Transverse colon (tissue), 4 donors: ENCODE measurements at regions not wholly inside any gene's neighbourhood (a gene's known extent, or its start where the extent isn't known, plus 50 kb on each side); places are given as distances from the start of the nearest gene placed in this dataset.
"Not testable (repeated sequence)": the region's sequence is repeated elsewhere in the genome, so short reads cannot be mapped to it uniquely, and the experiment has no call there.

Source experiments
- CTCF ChIP-seq, 5 experiments: fragments of 200-600 bp in 3 of 5; fragments of 450-650 bp in 2 of 5; sonication (generic) in 3 of 5; IDR thresholded peaks; 1 replicate in 2 of 5; 2 replicates in 3 of 5; pipeline ENCODE4 v1.5.1; 2016 to 2017; ENCODE audit warnings: antibody characterized with exemption in 5 of 5, inconsistent platforms in 3 of 5, mild to moderate bottlenecking in 2 of 5, moderate library complexity in 1 of 5
- EP300 ChIP-seq: sonication (generic); formaldehyde crosslinking; IDR thresholded peaks from one replicate; pipeline ENCODE4 v1.6.1; 2017; ENCODE audit warnings: antibody characterized with exemption, low read depth
- POLR2A ChIP-seq: fragments of 450-650 bp; IDR thresholded peaks from one replicate; pipeline ENCODE4 v1.6.1; 2016; ENCODE audit warnings: antibody characterized with exemption, mild to moderate bottlenecking, moderate library complexity
- POLR2AphosphoS5 ChIP-seq, 3 donors: sonication (generic); formaldehyde crosslinking; IDR thresholded peaks; one replicate each; pipeline ENCODE4 v1.6.1; 2016; ENCODE audit warnings: antibody characterized with exemption in 3 of 3

DNA sequence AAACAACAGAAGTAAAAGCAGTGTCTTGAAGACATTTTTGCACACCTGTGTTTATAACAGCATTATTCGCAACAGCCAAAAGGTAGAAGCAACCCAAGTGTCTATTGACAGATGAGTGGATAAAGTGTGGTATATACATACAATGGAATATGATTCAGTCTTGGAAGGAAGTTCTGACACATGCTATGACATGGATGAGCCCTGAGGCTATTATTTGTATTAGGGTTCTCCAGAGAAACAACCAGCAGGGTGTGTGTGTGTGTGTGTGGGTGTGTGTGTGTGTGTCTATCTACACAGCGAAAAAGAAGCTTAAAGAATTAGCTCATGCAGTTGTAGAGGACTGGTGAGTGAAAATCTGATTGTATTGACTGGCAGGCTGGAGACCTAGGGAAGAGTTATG is 153.7 kb downstream of the KLRB1 start:
- not testable (repeated sequence) for TF ChIP-seq CTCF (IDR thresholded peaks at IDR 0.05); POLR2AphosphoS5 (IDR thresholded peaks at IDR 0.05); POLR2A; EP300
